HG02763 (cell line): ENCODE measurements at regions not wholly inside any gene's neighbourhood (a gene's known extent, or its start where the extent isn't known, plus 50 kb on each side); places are given as distances from the start of the nearest gene placed in this dataset.
"Not testable (repeated sequence)": the region's sequence is repeated elsewhere in the genome, so short reads cannot be mapped to it uniquely, and the experiment has no call there.

Experiments used
- ATAC-seq: cut with Tn5 transposase; IDR thresholded peaks from one replicate; pipeline ENCODE4 v1.9.1; 2021; ENCODE audit warnings: mild to moderate bottlenecking, moderate library complexity; ENCODE audit not compliant: unreplicated experiment

DNA sequence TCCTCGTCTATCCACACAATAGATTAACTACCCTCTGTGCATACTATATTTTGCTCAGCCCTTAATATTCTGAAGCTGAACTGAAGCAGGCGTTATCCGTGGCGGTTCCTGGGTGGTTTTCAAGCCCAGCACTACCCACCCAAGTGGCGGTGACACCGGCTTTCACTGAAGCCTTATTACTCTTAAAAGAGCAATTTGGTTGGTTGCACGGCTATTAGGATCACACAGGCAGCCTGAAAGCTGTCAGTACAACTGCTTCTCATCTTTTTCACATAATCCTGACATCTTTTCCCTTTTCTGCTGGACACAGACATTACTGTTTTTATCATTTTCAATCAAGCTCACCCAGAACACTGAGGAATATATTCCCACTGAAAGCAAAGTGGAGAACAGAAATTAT is 525.3 kb upstream of the ZNF717 start:
- ATAC-seq: no peak

DNA sequence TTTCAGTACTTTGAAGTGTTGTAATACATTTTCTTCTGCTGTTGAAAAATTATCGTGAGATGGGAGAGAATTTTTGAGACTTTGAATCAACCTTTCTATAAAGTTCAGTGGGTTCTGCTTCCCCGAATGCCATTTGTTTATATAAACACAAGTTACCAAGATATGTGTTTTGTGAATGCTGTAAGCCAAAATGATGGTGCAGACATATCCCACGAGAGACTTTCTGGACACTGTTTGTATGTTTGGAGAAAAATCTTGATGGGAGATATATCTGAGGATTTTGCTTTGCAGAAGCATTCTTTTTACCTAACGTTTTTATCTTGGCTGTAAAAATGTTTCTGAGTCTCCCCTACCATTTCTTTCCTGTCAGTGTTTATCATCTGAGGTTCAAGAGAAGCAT is 526.6 kb upstream of the ZNF717 start:
- no peak for ATAC-seq

DNA sequence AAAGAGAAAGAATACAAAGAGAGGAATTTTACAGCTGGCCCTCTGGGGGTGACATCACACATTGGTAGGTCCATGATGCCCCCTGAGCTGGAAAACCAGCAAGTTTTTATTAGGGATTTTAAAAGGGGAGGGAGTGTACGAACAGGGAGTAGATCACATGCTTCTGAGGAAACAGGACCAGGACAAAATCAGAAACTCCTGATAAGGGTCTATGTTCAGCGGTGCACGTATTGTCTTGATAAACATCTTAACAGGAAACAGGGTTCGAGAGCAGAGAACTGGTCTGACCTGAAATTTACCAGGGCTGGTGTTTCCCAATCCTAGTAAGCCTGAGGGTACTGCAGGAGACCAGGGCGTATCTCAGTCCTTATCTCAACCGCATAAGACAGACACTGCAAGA is 530.6 kb upstream of the ZNF717 start:
- ATAC-seq: not testable (repeated sequence)

DNA sequence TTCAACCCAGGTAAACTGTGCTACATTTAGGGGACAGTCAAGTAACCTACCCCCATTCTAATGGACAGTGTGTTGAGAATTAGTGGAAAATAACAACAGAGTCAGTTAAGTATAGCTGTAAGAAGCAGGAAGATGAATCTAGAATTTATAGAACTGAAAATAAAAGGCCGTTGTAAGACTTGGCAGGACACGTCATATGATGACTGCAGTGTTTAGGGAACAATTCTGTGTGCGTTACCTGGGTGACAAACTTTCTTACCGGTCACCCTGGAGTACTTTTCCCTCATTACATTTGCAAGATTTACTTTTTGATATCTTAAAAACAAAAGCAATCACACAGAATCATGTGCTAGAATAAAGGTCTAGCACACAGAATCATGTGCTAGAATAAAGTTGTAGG is 536.3 kb upstream of the ZNF717 start:
- ATAC-seq: no peak

DNA sequence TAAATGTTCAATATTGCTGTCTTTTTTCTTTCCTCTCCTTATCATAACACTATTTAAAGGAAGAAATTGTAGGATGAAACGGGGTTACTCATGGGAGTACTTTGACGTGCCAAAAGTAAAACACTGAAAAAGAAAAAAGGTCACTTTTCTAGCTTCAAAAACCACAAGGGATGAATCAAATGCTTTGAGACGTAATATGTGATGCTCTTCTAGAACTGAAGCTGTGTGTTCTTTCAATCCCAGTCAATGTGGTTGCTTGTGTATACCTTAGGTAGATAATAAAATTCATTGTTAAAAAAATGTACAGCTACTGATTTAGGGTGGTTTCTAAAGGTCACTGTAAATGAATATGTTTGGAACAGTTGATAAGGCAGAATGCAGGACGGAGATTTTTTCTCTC is 538.8 kb upstream of the ZNF717 start:
- no peak for ATAC-seq

DNA sequence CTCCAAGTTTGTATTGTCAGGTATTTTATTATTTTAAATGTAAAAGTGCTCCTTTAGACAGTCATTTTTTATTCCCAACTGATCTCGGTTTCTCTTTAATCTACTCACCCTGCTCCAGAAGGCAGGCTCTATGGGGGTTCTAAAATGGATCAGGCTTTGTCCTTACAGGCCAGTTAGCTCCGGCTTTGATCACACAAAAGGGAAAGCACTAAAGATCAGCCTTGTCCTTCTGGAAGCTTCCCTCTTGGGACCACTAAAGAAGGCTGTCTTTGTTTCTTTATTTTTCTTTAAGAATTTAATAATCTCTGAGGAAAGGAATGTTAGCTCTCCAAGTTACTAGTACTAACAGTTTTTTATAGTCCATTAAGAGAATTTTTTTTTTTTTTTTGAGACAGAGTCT is 560.5 kb upstream of the ZNF717 start:
- no peak for ATAC-seq

DNA sequence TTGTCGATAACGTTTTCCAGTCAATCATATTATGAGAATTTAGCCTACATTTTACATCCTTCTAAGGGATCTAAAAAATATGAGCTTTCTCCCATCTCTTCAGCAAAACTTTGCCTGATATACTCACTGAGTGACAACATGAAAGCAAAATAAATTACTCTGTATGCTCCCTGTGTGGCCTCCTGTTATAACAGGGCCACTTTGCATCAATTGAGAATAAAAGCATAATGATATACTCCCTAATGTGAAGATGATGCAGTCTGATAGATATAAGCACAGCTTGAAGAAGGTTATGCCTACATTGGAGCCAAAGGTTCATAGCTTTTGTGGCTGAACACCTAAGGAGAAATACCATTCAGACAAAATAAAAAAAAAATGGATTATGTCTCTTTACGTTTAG is 561.3 kb upstream of the ZNF717 start:
- no peak for ATAC-seq

DNA sequence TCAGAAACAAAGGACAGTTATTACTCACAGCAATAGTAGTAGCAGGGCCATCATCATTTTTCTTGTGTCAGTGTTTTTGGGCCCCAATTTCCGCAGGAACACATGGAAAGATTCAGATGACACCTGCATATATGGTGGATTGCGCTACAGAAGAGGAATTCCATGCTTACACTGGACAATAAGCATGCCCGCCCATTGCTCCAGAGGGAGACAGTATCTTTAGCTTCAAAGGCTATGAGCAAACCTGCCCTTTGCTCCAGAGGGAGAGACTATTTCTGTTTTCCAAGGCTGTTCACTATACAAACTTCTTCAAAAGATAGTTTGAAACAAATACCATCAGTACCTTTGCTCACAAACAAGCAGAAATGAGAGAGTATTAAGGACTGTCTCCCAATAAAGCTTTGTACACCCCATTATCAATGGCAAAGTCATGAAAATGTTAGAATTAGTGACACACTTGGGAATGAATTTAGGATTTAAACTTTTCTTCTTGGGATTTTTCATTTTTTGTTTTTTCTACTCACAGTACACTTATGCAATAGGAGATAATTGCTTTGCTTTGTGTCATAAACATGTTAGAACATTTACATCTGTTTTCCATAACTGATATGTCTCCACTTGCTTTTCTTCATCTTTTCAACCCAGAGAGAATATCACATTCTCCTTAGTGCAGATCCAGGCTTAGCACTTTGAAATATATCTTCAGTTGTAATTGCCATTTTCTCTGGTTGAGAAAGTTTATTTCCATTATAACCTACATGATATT is 564.5 kb upstream of the ZNF717 start:
- ATAC-seq: no peak

DNA sequence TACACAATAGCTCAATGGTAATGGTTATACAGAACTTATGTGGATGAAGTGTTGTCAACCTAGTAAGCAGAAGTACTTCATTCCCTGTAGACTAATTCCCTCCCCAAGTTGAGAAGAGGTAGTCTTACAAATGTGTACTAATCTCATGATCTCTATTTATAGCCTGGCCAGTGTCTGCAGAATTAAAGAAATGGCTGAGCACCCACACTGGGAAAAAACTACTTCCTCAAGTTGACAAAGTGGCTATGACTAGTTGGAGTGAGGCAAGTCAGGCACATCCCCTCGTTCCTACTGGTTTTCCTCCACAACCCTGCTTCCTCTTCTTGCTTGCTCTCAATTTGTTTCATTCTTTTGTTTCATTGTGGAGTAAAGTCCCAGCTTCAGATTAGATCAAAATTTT is 566.7 kb upstream of the ZNF717 start:
- ATAC-seq: no peak

DNA sequence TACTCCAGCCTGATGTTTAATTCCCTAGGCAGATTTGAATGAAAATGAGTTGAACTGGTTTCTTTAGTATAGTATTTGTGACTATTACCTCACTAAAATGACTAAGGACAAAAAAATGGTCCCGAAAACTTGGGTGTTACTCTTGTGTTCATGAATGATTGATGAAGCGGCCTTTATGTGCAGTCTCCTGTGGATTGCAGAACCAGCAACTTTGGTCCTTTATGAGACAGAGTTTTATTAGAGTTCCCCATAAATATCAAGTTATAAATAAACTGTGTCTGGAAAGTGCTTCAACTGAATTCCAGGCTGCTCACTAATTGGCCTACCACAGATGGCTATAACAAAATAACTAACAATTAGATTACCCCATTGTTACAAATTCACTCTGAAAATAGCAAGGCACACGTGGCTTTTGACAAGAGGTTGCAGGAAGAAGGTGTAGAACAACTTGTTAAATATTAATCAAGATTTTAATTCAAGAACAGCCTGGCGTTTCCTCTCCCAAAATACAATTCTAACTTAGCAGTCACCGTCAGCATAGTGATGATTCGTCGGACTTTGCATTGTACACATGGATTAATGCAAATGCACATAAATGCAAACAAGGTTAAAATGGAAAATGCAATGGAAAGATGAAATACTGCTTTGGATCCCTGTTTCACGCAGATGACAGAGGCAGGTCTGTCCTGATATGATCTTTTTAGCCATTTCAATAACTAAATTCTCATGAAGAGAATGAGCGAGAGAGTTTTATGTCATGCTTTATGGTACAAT is 567.3 kb upstream of the ZNF717 start:
- ATAC-seq: no peak

DNA sequence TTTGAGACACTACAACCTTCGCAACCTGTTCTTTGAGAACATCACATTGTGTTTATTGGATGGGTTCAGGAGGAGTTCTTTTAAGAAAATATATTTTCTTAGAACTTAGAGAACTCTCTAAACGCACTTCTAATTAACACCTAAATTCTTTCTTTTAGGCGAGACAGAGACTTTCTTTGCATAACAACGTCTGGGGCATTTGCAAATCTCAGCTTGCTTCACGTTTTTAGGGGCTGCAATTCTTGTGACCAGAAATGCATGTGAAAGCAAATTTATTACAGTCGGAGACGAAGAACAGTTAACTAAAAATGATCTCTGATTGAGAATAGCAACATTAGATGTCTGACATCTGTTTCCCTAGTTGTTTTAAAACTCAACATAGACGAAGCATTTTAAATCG is 568.3 kb upstream of the ZNF717 start:
- no peak for ATAC-seq

DNA sequence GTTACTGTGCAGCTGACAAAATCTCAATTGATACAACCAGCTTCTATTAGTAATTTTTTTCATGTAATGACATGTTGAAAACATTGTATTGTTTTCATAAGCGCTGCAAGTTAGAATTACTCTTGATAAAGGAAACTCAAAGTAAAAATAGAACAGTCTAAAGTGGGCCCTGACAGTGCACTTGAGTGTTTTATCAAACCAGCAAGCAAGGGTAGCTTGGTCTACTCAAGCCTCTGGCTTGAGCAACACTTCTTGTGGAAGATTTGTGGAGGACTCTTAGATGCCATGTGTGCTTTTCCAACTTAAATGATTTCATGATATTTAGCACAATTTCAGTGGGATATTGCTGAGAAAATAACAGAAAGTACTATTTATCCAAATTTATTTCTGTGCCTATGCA is 575.7 kb upstream of the ZNF717 start:
- ATAC-seq: no peak

DNA sequence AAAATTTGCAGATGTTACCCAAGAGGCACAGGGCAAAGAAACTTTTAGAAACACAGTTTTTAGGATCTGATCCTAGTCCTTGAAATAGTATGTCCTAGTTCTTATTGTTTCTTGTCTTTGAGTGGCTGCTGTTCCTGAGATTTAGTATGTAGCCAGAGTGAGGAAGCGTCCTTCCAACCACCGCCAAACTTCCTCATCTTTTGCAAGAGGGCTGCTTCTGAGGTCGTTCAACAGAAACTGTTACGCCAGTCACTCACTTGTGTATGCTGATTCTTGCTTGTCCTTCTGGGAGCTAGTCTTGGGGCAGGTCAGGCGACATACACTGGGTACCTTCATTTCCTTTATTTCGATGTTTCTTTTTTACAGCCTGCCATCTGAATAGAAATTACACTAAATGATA is 577.3 kb upstream of the ZNF717 start:
- no peak for ATAC-seq

DNA sequence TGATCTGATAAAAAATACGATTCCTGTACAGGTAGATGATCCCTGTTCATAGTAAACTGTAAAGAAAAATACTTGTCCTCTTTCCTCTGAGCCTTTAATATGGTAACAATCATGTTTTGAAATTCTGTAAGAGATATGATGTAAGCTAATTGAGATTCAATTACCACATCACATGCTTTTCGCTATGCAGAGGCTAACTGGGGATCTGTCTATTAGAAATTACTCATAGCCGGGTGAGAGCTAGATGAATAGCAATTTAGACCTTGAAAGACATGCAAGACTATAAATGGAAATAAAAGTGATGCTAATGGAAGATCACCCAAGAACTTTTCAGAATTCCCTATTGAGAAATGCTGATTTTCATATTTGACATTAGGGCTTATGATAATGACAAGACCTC is 579.9 kb upstream of the ZNF717 start:
- ATAC-seq: no peak

DNA sequence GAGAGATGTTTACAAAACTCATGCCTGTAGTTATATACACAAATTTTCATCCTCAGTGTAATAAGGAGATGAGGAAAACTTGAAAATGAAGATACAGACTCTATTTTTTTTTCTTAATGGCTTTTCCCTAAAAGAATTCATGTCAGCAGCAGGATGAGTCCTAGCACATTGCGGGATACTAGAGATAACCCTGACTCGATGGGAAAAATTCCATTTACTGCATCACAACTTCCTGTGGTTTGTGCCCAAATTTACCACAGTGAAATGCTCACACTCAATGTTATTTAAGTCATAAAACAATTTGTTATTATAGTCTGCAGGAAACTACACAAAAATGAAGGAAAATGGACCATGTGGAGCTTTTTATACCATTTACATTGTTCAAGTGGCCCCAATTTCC is 581.9 kb upstream of the ZNF717 start:
- no peak for ATAC-seq

DNA sequence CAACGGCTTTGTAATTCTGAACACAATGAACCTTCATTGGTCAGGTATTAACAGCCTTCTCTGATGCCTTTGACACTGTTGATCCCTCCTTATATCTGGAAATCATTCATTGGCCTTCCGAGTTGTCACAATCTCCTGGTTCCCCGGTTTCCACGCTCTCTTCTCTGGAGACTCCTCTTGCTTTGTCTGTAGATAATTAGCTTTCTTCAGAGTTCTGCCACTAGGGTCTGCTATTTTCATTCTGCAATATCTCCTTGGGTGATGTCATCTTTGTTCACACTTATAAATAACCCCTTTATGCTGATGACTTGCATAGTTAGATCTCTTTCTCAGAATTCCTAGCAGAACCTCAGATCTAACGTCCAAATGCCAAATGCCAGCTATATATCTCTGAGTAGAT is 583.8 kb upstream of the ZNF717 start:
- ATAC-seq: no peak

DNA sequence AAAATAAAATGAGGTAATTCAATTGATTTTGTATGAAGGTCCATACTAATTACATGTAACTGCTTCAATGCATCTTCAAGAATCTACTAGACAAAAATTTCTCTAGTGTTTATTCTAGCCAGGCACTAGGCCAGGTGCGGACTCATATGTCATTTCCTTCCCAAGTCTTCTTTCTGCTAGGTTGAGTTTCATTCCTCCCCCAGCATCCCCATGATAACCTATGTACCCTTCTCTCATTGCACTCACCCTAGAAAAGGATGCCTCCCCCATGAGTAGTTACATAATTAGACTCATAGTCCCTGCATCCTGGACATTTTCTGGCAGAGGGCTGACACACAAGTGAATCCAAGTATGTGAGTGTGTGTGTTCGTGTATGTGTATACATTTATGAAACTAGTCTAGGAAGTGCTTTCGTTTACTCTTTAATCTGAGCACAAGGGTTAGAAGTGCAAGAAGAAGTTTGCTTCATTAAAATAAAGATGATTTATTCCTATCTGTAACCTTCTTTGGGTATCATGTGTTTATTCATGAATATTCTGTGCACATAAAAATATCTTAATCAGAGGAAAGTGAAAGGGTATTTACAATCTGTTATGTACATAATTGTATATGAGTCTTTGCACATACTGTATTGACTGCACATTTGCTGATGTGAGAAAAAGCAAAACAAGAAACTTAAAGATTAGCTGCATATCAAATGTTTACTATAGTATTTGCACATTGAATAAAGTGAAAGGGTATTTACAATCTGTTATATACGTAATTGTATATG is 585.6 kb upstream of the ZNF717 start:
- ATAC-seq: no peak

DNA sequence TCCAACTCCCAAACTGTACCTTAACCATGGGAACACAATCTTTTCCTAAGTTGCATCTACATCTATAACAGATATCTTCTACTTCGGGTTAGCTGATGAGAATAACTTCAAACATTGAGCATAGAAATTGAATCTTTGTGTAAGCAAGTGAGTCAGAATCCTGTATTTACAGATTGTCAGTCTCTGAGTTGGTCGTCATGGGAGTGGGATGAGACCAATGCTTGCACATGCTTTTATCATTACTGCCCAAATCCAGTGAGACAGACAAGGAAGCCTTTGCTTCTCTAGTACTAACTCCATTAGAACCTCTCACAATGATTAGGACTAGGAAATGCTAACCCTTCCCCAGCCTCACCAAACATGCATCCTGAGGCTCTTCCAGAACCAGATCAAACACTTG is 587.1 kb upstream of the ZNF717 start:
- no peak for ATAC-seq

DNA sequence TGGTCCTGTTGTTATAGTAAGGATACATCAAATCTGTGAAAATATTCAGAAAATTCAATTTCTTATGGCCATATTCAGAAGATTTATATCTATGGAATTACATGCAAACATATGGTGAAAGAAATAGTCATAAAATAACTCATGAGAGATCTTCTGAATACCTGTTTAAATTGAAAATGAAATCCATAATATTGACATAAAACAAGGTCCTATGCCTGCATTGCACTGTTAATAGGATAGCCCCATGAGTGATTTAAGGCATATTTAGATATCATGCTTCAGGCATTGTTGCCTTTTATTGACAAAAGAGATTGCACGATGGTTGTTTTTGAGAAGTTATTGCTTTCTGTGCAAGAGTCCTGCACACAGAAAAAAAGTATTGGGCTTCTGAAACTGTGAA is 591.7 kb upstream of the ZNF717 start:
- ATAC-seq: no peak

DNA sequence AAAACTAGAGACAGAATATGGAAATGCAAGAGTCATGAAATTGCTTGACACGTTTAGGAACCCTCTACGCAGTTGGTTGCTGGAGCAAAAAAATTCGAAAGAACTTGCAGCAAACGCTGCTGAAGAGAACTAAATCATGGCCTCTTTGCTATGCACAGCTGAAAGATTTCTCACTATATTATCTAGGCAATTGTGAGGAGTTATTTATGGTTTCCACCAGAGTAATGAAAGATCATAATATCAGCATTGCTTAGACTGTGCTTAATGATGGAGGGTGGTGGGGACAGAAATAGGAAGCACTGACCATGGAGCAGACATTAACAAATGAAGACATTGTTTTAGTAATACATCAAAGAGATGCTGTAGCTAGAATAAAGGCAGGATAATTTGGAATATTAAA is 593.4 kb upstream of the ZNF717 start:
- no peak for ATAC-seq

DNA sequence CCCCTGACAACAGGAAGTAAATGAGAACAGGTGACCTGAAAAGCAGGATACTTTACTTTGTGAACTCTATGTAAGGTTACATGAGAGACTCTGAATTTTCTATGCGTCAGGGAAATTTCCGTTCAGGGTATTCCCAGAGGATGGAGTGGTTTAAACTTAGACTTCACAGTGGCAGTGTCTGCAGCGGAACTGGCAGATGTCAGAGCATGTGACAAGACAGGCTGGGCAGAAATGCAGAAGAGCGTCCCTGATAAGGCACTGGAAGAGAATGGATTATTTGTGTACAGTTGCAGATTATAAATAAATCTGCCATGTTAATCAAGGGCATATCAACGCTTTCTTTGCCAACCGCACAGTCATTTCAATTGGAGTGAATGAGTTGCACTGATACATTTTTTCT is 598.4 kb upstream of the ZNF717 start:
- ATAC-seq: no peak

DNA sequence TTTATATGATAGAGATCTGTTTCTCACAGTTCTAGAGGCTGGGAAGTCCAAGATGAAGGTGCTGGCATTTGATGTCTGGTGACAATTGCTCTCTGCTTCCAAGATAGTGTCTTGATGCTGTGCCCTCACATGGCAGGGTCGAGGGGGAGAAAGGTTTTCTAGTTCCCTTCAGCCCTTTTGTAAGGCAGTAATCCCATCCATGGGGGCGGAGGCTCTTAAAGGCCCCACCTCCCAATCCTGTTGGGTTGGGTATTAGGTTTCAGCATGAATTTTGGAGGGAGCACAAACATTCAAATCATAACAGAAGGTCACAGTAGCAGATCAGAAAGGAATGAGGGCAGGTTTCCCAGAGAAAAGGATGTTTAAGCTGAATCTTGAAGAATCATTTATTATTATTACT is 601.7 kb upstream of the ZNF717 start:
- no peak for ATAC-seq
